Thyroid gland (tissue), 4 donors: ENCODE measurements at regions not wholly inside any gene's neighbourhood (a gene's known extent, or its start where the extent isn't known, plus 50 kb on each side); places are given as distances from the start of the nearest gene placed in this dataset.

Experiments
- CTCF ChIP-seq, 6 experiments: fragments of 200-600 bp in 3 of 6; fragments of 450-650 bp in 3 of 6; sonication (generic) in 3 of 6; IDR thresholded peaks; one replicate each; pipeline ENCODE4 v1.5.1; 2016 to 2019; ENCODE audit warnings: antibody characterized with exemption in 6 of 6, mild to moderate bottlenecking in 2 of 6, inconsistent platforms in 1 of 6, moderate library complexity in 1 of 6
- POLR2A ChIP-seq, 2 donors: fragments of 450-650 bp; IDR thresholded peaks; one replicate each; pipeline ENCODE4 v1.6.1; 2017; ENCODE audit warnings: antibody characterized with exemption in 2 of 2, mild to moderate bottlenecking in 2 of 2, moderate library complexity in 1 of 2

GRCh38 chr2:52036024-52036423 lies 1004.1 kb upstream of the NRXN1 start:
- TF ChIP-seq CTCF (IDR thresholded peaks at IDR 0.05) (no peak), POLR2A (IDR thresholded peaks at IDR 0.05) (no peak)
